Mucosa of descending colon (tissue), 3 donors: ENCODE measurements at regions not wholly inside any gene's neighbourhood (a gene's known extent, or its start where the extent isn't known, plus 50 kb on each side); places are given as distances from the start of the nearest gene placed in this dataset.

Experiments
- ATAC-seq: fragments of 200-7000 bp; cut with Tn5 transposase; one replicate; pipeline ENCODE4 v1.9.1; 2020; ENCODE audit warnings: mild to moderate bottlenecking, moderate library complexity
- DNase-seq, 3 donors: peaks; one replicate each; pipeline ENCODE4 v3.0.0-alpha.2; 2020
- H3K36me3 ChIP-seq: fragments of 200-600 bp; one replicate; pipeline ENCODE4 v1.8.0; 2021; ENCODE audit warnings: low read depth, mild to moderate bottlenecking
- H3K4me1 ChIP-seq: fragments of 200-600 bp; one replicate; pipeline ENCODE4 v1.8.0; 2021; ENCODE audit warnings: low read depth, mild to moderate bottlenecking
- H3K4me3 ChIP-seq: fragments of 200-600 bp; one replicate; pipeline ENCODE4 v1.8.0; 2021; ENCODE audit warnings: mild to moderate bottlenecking
- H3K9me3 ChIP-seq: fragments of 200-600 bp; one replicate; pipeline ENCODE4 v1.8.0; 2021; ENCODE audit warnings: mild to moderate bottlenecking
- CTCF ChIP-seq: fragments of 200-600 bp; IDR thresholded peaks from one replicate; pipeline ENCODE4 v1.8.0; 2022; ENCODE audit warnings: antibody characterized with exemption, mild to moderate bottlenecking
- intact Hi-C, 2 donors: fragments of 100-400 bp; cut with DNase I in 1 of 2; cut with micrococcal nuclease in 1 of 2; formaldehyde crosslinking; loops; one replicate each; pipeline versions ENCODE4 v1.11.0 to v1.11.1; 2022; cut with DNase I, micrococcal nuclease
- donor health status: DM: no; HTN: no; CAD: no; lungs with moderate emphysema.
- donor health status: DM: no; HTN: no; CAD: no.
- donor health status: DM: no; HTN: yes; CAD: no.

DNA sequence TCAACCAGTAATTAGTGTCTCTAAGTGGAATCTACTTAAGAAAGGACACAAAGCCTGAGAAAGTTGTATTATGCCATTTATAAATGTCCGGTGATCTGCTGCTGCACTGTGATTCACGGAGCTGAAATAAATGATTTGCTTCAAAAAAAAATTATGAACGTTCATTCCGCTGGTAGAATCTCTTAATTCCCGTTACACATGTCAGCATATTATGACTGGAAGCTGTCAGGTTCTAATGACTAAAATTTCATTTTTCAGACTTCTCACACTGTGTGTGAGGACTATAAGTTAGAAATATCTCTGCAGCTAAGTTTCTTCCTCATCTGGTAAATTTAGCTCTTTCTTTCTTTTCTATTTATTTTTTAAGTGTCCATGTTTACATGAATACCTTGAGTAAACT, 647.1 kb downstream of the VRK1 start:
- DNase-seq (no peak), ATAC-seq (no peak)
- Histone ChIP-seq H3K4me1 (no peaks in the 10 kb centered on the region), H3K9me3 (no peaks in the 10 kb centered on the region), H3K4me3 (no peak overlapping the region), H3K36me3 (no peaks in the 10 kb centered on the region)
- no peak for TF ChIP-seq CTCF
- intact Hi-C loops: no loop called here

GRCh38 chr14:97445367-97445766, 648.2 kb downstream of the VRK1 start:
- no peak for TF ChIP-seq CTCF
- intact Hi-C loops: no loop called here
- no peak for DNase-seq
- ATAC-seq: no peak
- H3K4me1 ChIP-seq: no peaks in the 10 kb centered on the region
- no peaks in the 10 kb centered on the region for H3K36me3 ChIP-seq
- no peak overlapping the region for H3K4me3 ChIP-seq
- H3K9me3 ChIP-seq: no peaks in the 10 kb centered on the region

DNA sequence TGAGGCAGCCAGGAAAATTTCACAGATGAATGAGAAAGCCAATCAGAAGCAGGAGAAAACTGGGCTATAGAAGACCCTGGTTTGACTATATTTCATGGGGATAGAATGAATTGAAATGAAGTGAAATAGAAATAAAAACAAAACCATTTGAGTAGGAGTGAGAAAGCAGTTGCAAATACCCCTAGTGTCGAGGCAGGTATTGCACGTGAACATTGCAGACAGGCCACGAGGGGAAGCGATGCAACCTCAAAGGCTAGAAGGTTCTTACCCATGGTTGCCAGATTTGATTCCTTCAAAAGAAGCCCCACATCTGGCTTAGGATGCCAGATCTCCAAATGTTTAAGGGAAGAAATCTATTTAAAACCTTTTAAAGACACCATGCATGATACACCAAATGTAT, 648.9 kb downstream of the VRK1 start:
- no peak for TF ChIP-seq CTCF
- intact Hi-C loops: no loop called here
- DNase-seq: no peak
- Histone ChIP-seq H3K9me3 (no peaks in the 10 kb centered on the region), H3K4me1 (no peaks in the 10 kb centered on the region), H3K4me3 (no peak overlapping the region), H3K36me3 (no peaks in the 10 kb centered on the region)
- no peak for ATAC-seq

DNA sequence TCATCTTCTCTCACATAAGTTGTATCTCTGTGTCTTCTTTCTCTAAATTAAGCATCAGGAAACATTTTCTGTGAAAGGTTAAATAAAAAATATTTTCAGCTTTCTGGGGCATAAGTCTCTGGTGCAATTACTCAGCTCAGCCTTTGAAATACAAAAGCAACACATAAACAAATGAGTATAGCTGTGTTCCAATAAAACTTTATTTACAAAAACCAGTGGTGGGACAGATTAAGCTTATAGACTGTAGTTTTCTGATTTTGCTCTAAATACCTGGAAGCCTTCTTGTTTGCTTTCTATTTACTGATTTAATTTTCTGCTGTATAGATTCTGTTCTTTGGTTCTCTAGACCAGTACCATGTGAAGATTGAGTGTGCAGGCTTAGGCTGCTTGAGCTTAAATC, 655.1 kb downstream of the VRK1 start:
- ATAC-seq: no peak
- Histone ChIP-seq H3K4me1 (peaks cover 11% of the 10 kb centered on the region), H3K36me3 (no peaks in the 10 kb centered on the region), H3K9me3 (no peaks in the 10 kb centered on the region), H3K4me3 (no peak overlapping the region)
- no peak for TF ChIP-seq CTCF
- intact Hi-C loops: no loop called here
- DNase-seq: no peak

DNA sequence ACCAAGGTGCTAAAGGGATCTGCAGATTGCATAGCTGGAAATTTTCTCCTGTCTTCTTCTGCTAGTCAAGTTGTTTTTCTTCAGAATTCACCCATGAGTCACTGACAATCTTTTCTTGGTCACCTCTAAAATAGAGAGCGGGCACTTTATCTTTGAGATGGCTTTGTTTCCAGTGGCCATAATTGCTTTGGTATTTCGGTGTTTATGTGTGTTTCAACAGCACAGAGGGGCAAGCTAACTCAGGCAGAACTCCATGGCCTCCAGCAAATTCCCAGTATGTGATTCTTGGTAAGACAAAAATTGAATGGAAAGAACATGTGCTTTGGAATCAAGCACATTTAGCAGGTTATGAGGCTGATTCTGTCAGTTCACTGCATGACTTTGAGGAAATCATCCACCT, 656.8 kb downstream of the VRK1 start:
- no peak overlapping the region for H3K4me3 ChIP-seq
- H3K4me1 ChIP-seq: peaks cover 14% of the 10 kb centered on the region
- intact Hi-C loops: no loop called here
- DNase-seq (no peak), ATAC-seq (no peak)
- no peaks in the 10 kb centered on the region for H3K9me3 ChIP-seq
- H3K36me3 ChIP-seq: no peaks in the 10 kb centered on the region
- TF ChIP-seq CTCF: no peak

GRCh38 chr14:97456462-97456861, 659.3 kb downstream of the VRK1 start:
- no peak overlapping the region for H3K4me3 ChIP-seq
- no peaks in the 10 kb centered on the region for H3K9me3 ChIP-seq
- intact Hi-C loops: no loop called here
- DNase-seq (peak in 1 of 3 donors; percentile 21), ATAC-seq (peak; percentile 59)
- H3K4me1 ChIP-seq: peaks cover 14% of the 10 kb centered on the region
- H3K36me3 ChIP-seq: no peaks in the 10 kb centered on the region
- no peak for TF ChIP-seq CTCF
